B cell (primary cell): ENCODE measurements at regions not wholly inside any gene's neighbourhood (a gene's known extent, or its start where the extent isn't known, plus 50 kb on each side); places are given as distances from the start of the nearest gene placed in this dataset.

Experiments used
- ATAC-seq: fragments of 200-7000 bp; cut with Tn5 transposase; one replicate; pipeline ENCODE4 v1.10.0; 2021; ENCODE audit warnings: low read depth, mild to moderate bottlenecking, moderate number of reproducible peaks, moderate library complexity
- CTCF ChIA-PET: fragments of 350-600 bp; sonication (Branson Sonifier 250); formaldehyde crosslinking; loops from one replicate; lab custom pipeline; 2021; ENCODE audit warnings: antibody characterized with exemption, inconsistent platforms; lab: Charles Lee
- POLR2A ChIA-PET: fragments of 350-600 bp; sonication (Branson Sonifier 250); formaldehyde crosslinking; loops from one replicate; lab custom pipeline; 2021; ENCODE audit warnings: antibody characterized with exemption; lab: Charles Lee
- DNase-seq: peaks from one replicate; pipeline ENCODE4 v3.0.0; 2013
- H2AFZ ChIP-seq: 2 replicates; pipeline ENCODE4 v1.6.1; 2012; ENCODE audit warnings: mild to moderate bottlenecking, low read depth, low read length; ENCODE audit not compliant: insufficient read depth, poor library complexity, severe bottlenecking
- H3K27ac ChIP-seq, 2 donors: 1 replicate in 1 of 2; 2 replicates in 1 of 2; pipeline ENCODE4 v1.5.1; 2012 to 2013; ENCODE audit warnings: low read length in 2 of 2, mild to moderate bottlenecking in 2 of 2, moderate library complexity in 1 of 2
- H3K27me3 ChIP-seq, 4 experiments: fragments of 200-600 bp in 1 of 4; sonication (generic) in 1 of 4; replicated peaks in 1 of 4; 1 replicate in 2 of 4; 2 replicates in 2 of 4; pipeline versions ENCODE4 v1.6.1 to v1.7.0; 2013 to 2016; ENCODE audit warnings: low read length in 3 of 4, mild to moderate bottlenecking in 2 of 4, mixed read lengths in 1 of 4, moderate library complexity in 1 of 4; ENCODE audit not compliant: insufficient read depth in 4 of 4, control insufficient read depth in 3 of 4; ENCODE audit errors: control extremely low read depth in 1 of 4
- H3K36me3 ChIP-seq, 2 experiments: replicated peaks in 1 of 2; 1 replicate in 1 of 2; 2 replicates in 1 of 2; pipeline versions ENCODE4 v1.6.1 to v1.7.1; 2013; ENCODE audit warnings: low read length in 1 of 2; ENCODE audit not compliant: insufficient read depth in 2 of 2, control insufficient read depth in 1 of 2; ENCODE audit errors: control extremely low read depth in 1 of 2, extremely low read depth in 1 of 2
- H3K4me1 ChIP-seq, 2 donors: fragments of 200-600 bp in 1 of 2; sonication (generic) in 1 of 2; 1 replicate in 1 of 2; 2 replicates in 1 of 2; pipeline versions ENCODE4 v1.5.1 to v1.6.1; 2013 to 2017; ENCODE audit warnings: low read length in 2 of 2; ENCODE audit not compliant: control insufficient read depth in 2 of 2, insufficient read depth in 2 of 2
- H3K4me2 ChIP-seq: replicated peaks from 2 replicates; pipeline ENCODE3; 2012; ENCODE audit warnings: mild to moderate bottlenecking, low read depth, low read length; ENCODE audit not compliant: poor library complexity, severe bottlenecking
- H3K4me3 ChIP-seq, 5 experiments: fragments of 200-600 bp in 1 of 5; sonication (generic) in 1 of 5; 1 replicate in 3 of 5; 2 replicates in 2 of 5; pipeline versions ENCODE4 v1.5.1 to v1.7.0; 2011 to 2016; ENCODE audit warnings: low read length in 4 of 5, mild to moderate bottlenecking in 4 of 5, low read depth in 2 of 5, control low read depth in 1 of 5, moderate library complexity in 1 of 5; ENCODE audit not compliant: insufficient read depth in 1 of 5; ENCODE audit errors: control extremely low read depth in 1 of 5, extremely low read depth in 1 of 5
- H3K79me2 ChIP-seq: fragments of 200-600 bp; sonication (generic); one replicate; pipeline ENCODE4 v1.6.0; 2016; ENCODE audit warnings: low read length; ENCODE audit not compliant: control insufficient read depth, insufficient read depth
- H3K9ac ChIP-seq: fragments of 200-600 bp; sonication (generic); 2 replicates; pipeline ENCODE4 v1.6.1; 2017; ENCODE audit warnings: mild to moderate bottlenecking, low read length, moderate library complexity
- H3K9me3 ChIP-seq, 3 donors: one replicate each; pipeline versions ENCODE4 v1.6.1 to v1.7.1; 2013; ENCODE audit warnings: low read length in 2 of 3; ENCODE audit not compliant: control insufficient read depth in 2 of 3, insufficient read depth in 1 of 3; ENCODE audit errors: control extremely low read depth in 1 of 3
- H4K20me1 ChIP-seq: 2 replicates; pipeline ENCODE4 v1.6.0; 2012; ENCODE audit warnings: mild to moderate bottlenecking, low read length; ENCODE audit not compliant: insufficient read depth, control insufficient read depth, poor library complexity, severe bottlenecking
- H3K27ac Mint-ChIP-seq: one replicate; pipeline ENCODE4 v1.8.0; 2021; ENCODE audit warnings: mixed read lengths
- H3K27me3 Mint-ChIP-seq: one replicate; pipeline ENCODE4 v1.8.0; 2021; ENCODE audit warnings: mixed read lengths
- H3K4me1 Mint-ChIP-seq: one replicate; pipeline ENCODE4 v1.8.0; 2021; ENCODE audit warnings: mixed read lengths
- H3K4me3 Mint-ChIP-seq: one replicate; pipeline ENCODE4 v1.8.0; 2021; ENCODE audit warnings: mixed read lengths
- H3K9me3 Mint-ChIP-seq: one replicate; pipeline ENCODE4 v1.8.0; 2022; ENCODE audit warnings: mixed read lengths; ENCODE audit not compliant: insufficient read depth
- CTCF ChIP-seq: fragments of 200-600 bp; IDR thresholded peaks from one replicate; pipeline ENCODE4 v1.8.0; 2022; ENCODE audit warnings: antibody characterized with exemption, mild to moderate bottlenecking
- EZH2 ChIP-seq: IDR thresholded peaks from 2 replicates; pipeline ENCODE4 v1.6.1; 2012; ENCODE audit warnings: borderline replicate concordance, low read depth, mild to moderate bottlenecking, moderate library complexity, low read length; ENCODE audit not compliant: insufficient read depth, poor library complexity, severe bottlenecking
- WGBS: methylation state at CpG from one replicate; pipeline ENCODE4 v1.1.5; 2013; ENCODE audit warnings: missing lambda C conversion rate; ENCODE audit not compliant: insufficient coverage; 5-methylcytosine and 5-hydroxymethylcytosine counted together
- intact Hi-C: fragments of 100-400 bp; cut with micrococcal nuclease; formaldehyde crosslinking; loops from one replicate; pipeline ENCODE4 v1.10.0; 2022

- H4K20me1 ChIP-seq = no peaks in the 10 kb centered on the region
- no peak for DNase-seq
- H3K36me3 ChIP-seq = no peaks in the 10 kb centered on the region
- Mint-ChIP-seq H3K9me3 (no peaks in the 10 kb centered on the region), H3K4me1 (peaks cover 22% of the 10 kb centered on the region), H3K27ac (no peak overlapping the region), H3K27me3 (peaks cover 13% of the 10 kb centered on the region), H3K4me3 (no peak overlapping the region)
- H3K79me2 ChIP-seq = no peaks in the 10 kb centered on the region
- H3K27me3 ChIP-seq = peaks cover 0 to 2% (median 0%) of the 10 kb centered on the region in 4 experiments
- ChIA-PET CTCF (no interaction called here), POLR2A (no interaction called here)
- no peak overlapping the region for H3K4me3 ChIP-seq
- WGBS = 71% methylated on average over 1 of the region's 1 CpG
- peaks cover 5 to 10% of the 10 kb centered on the region in 2 donors for H3K4me1 ChIP-seq
- H2AFZ ChIP-seq = no peak overlapping the region
- H3K27ac ChIP-seq = no peak overlapping the region
- no peak overlapping the region for H3K4me2 ChIP-seq
- no peak for TF ChIP-seq CTCF
- TF ChIP-seq EZH2 = no peak
- H3K9ac ChIP-seq = no peak overlapping the region
- intact Hi-C loops = no loop called here
- peaks cover 0 to 6% (median 0%) of the 10 kb centered on the region in 3 donors for H3K9me3 ChIP-seq
- no peak for ATAC-seq
Observed at GRCh38 chr5:6184481-6184880, 193.9 kb downstream of the MED10 start.

DNA sequence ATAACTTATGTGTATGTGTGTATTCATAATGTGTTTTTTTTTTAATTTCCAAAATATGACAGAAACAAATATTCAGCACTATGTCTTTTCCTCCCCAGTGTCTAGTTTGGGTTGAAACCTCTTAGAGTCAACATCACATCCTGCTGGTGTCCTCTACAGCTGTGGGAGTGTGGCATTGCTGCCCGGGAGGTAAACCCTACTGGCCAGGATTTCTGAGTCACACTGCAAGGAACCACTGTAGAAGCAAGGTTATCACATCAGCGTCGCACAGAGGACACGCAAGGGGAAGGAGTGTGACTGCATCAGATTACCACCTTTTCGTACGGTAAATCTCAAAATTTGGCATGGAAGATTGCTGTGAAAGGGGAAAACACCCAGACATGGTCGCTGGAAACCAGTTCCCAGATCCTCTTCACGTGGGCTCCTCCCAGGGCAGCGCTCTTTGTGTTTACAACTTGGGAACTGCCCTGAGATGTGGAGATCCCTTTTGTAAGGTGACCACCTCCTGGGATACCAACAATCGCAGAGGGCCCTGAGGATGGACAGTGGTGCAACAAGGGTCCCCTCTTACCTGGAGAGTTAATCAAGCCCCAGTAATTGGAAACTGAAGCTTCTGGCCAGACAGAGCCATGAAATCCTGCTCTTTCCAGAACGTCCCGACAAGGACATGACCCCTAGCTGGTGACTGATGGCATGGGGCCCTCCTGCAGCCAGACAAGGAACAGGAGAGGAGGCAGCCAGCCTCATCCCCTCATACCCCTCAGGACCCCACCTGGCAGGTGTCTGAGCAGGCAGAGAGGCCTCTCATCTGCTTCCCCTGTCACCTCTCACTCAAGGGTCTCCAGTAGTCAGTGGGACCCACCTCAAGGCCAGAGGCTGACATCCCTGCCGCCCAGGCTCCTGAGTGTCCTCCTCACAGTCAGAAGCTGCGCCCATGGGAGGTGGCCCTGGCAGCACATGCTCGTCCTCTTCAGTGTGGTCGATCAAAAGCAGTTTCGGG lies 194.7 kb downstream of the MED10 start:
- ChIA-PET POLR2A (no interaction called here), CTCF (no interaction called here)
- Histone ChIP-seq H3K4me3 (no peak overlapping the region), H3K27ac (no peak overlapping the region), H3K36me3 (no peaks in the 10 kb centered on the region), H3K9me3 (peaks cover 0 to 6% (median 0%) of the 10 kb centered on the region in 3 donors), H3K4me2 (no peak overlapping the region), H3K4me1 (peaks cover 5 to 10% of the 10 kb centered on the region in 2 donors), H3K27me3 (peaks cover 0 to 2% (median 0%) of the 10 kb centered on the region in 4 experiments), H2AFZ (no peak overlapping the region), H4K20me1 (no peaks in the 10 kb centered on the region), H3K9ac (no peak overlapping the region), H3K79me2 (no peaks in the 10 kb centered on the region)
- peaks cover 13% of the 10 kb centered on the region for H3K27me3 Mint-ChIP-seq
- intact Hi-C loops = no loop called here
- WGBS = 86% methylated on average over 17 of the region's 17 CpGs
- H3K4me3 Mint-ChIP-seq = no peak overlapping the region
- no peak for DNase-seq
- no peak for ATAC-seq
- H3K27ac Mint-ChIP-seq = no peak overlapping the region
- peaks cover 20% of the 10 kb centered on the region for H3K4me1 Mint-ChIP-seq
- TF ChIP-seq CTCF (no peak), EZH2 (no peak)
- H3K9me3 Mint-ChIP-seq = no peaks in the 10 kb centered on the region
